Left ventricle myocardium inferior (tissue), 1 donor: ENCODE measurements at regions not wholly inside any gene's neighbourhood (a gene's known extent, or its start where the extent isn't known, plus 50 kb on each side); places are given as distances from the start of the nearest gene placed in this dataset.

Source experiments
- DNase-seq: peaks from one replicate; pipeline ENCODE4 v3.0.0-alpha.2; 2020
- H3K27ac ChIP-seq: fragments of 200-600 bp; replicated peaks from 2 replicates; pipeline ENCODE4 v1.8.0; 2021
- H3K27me3 ChIP-seq: fragments of 200-600 bp; 2 replicates; pipeline ENCODE4 v1.8.0; 2021; ENCODE audit warnings: low read depth
- H3K36me3 ChIP-seq: fragments of 200-600 bp; 2 replicates; pipeline ENCODE4 v1.8.0; 2021
- H3K4me1 ChIP-seq: fragments of 200-600 bp; 2 replicates; pipeline ENCODE4 v1.8.0; 2021
- H3K4me3 ChIP-seq: fragments of 200-600 bp; 2 replicates; pipeline ENCODE4 v1.8.0; 2021; ENCODE audit warnings: mild to moderate bottlenecking, moderate library complexity
- H3K9me3 ChIP-seq: fragments of 200-600 bp; replicated peaks from 2 replicates; pipeline ENCODE4 v1.8.0; 2021
- CTCF ChIP-seq: fragments of 200-600 bp; IDR thresholded peaks from 2 replicates; pipeline ENCODE4 v1.8.0; 2021; ENCODE audit warnings: antibody characterized with exemption, mild to moderate bottlenecking, borderline replicate concordance
- intact Hi-C: fragments of 100-400 bp; cut with micrococcal nuclease; formaldehyde crosslinking; loops from one replicate; pipeline ENCODE4 v1.11.0; 2022
- donor health status: DM: no; HTN: yes; CAD: no; lungs with severe emphysema.

DNA sequence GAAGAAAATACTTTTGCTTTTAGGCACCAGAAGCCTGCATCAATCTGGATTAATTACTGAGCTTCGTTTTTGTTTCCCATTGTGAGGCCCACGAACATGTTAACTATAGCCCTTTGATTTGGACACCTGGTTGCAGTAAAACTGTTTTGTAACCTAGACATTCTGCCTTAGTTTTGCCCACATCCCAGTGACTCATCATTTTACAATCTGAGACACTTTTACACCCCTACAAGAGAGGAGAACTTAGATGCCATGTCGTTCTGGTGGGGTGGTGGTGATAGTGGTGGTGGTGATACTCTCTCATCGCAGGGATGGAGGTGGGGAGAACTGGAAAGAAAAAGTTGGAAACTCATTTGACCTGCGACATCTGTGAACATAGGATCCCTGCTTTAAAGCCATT is 1257.2 kb downstream of the ADGRL3 start:
- Histone ChIP-seq H3K4me3 (no peak overlapping the region), H3K36me3 (no peaks in the 10 kb centered on the region), H3K9me3 (peaks cover 3% of the 10 kb centered on the region), H3K4me1 (no peaks in the 10 kb centered on the region), H3K27ac (no peak overlapping the region), H3K27me3 (no peaks in the 10 kb centered on the region)
- intact Hi-C loops, result no loop called here
- no peak for DNase-seq
- no peak for TF ChIP-seq CTCF

DNA sequence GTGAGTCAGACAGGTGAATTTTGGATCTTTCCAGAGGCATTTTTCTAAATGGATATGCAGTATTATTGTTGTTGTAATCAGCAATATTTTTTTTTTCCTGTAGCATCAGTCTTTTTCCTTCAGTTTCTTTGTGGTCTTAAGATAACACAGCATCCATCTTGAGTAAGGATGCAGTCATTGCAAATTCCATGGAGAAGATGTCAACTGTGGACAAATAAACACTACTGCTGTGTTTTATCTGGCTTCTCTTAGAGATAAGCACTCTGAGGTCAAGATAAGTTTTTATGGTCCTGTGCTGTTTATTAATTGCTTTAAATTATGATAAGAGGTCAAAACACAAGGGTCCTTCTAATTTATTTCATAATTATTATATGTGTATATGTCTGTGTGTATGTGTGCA is 1255.7 kb downstream of the ADGRL3 start:
- DNase-seq, result no peak
- H3K9me3 ChIP-seq, result peaks cover 1% of the 10 kb centered on the region
- intact Hi-C loops, result no loop called here

GRCh38 chr4:62454535-62454934 is 1254.4 kb downstream of the ADGRL3 start:
- H3K27ac ChIP-seq, result no peak overlapping the region
- no peaks in the 10 kb centered on the region for H3K27me3 ChIP-seq
- intact Hi-C loops, result no loop called here
- TF ChIP-seq CTCF, result no peak
- H3K36me3 ChIP-seq, result no peaks in the 10 kb centered on the region
- no peak for DNase-seq
- H3K9me3 ChIP-seq, result no peaks in the 10 kb centered on the region
- H3K4me3 ChIP-seq, result no peak overlapping the region
- no peaks in the 10 kb centered on the region for H3K4me1 ChIP-seq

More for the DNA sequence above, 1255.7 kb downstream of the ADGRL3 start:
- Histone ChIP-seq H3K27ac (no peak overlapping the region), H3K36me3 (no peaks in the 10 kb centered on the region), H3K27me3 (no peaks in the 10 kb centered on the region), H3K4me1 (no peaks in the 10 kb centered on the region), H3K4me3 (no peak overlapping the region)
- no peak for TF ChIP-seq CTCF

DNA sequence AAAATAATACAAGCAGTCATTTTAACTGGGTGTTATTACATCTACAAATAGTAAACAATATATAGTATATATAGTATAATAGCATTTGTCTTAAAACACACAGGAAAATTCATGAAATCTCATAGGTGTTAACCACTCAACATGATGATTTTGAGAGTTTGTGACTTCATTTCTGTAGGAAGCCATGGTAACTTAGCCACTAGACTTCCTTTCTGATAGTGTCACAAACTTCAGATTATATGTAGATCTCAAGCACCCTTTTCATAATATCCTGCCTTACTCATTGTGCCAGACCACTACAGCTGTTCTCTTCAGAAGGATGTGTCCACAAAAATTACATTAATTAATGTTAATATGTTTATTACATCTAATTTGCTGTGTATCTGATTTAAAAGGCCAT is 1250.6 kb downstream of the ADGRL3 start:
- peaks cover 12% of the 10 kb centered on the region for H3K9me3 ChIP-seq

DNA sequence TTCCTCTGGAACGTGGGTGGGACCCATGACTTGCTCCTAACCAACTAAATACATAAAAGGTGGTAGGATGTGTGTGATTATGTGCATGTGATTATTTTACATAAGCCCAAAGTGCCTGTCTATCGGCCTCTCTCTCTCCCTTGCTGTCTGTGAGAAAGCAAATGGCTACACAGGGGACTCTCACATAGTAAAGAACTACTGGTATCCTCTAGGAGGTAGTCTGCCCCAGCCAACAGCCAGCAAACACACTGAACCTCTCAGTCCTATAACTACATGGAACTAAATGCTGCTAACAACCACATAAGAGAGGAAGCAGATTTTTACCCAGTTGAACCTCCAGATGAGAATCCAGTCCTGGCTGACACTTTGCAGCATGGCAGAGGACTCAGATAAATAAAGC is 1249.4 kb downstream of the ADGRL3 start:
- peaks cover 12% of the 10 kb centered on the region for H3K9me3 ChIP-seq
- H3K27me3 ChIP-seq, result no peaks in the 10 kb centered on the region
- no peak for DNase-seq
- H3K27ac ChIP-seq, result no peak overlapping the region
- no peak for TF ChIP-seq CTCF
- no peak overlapping the region for H3K4me3 ChIP-seq
- intact Hi-C loops, result no loop called here
- H3K4me1 ChIP-seq, result no peaks in the 10 kb centered on the region
- H3K36me3 ChIP-seq, result no peaks in the 10 kb centered on the region

More for the DNA sequence above, 1250.6 kb downstream of the ADGRL3 start:
- TF ChIP-seq CTCF, result no peak
- Histone ChIP-seq H3K27me3 (no peaks in the 10 kb centered on the region), H3K36me3 (no peaks in the 10 kb centered on the region), H3K4me3 (no peak overlapping the region), H3K4me1 (no peaks in the 10 kb centered on the region), H3K27ac (no peak overlapping the region)
- DNase-seq, result no peak
- intact Hi-C loops, result no loop called here

- H3K4me1 ChIP-seq, result no peaks in the 10 kb centered on the region
- TF ChIP-seq CTCF, result no peak
- no peak for DNase-seq
- no peak overlapping the region for H3K27ac ChIP-seq
- H3K27me3 ChIP-seq, result no peaks in the 10 kb centered on the region
- H3K9me3 ChIP-seq, result peaks cover 12% of the 10 kb centered on the region
- intact Hi-C loops, result no loop called here
- no peak overlapping the region for H3K4me3 ChIP-seq
- no peaks in the 10 kb centered on the region for H3K36me3 ChIP-seq
Observed at GRCh38 chr4:62448911-62449310, 1248.8 kb downstream of the ADGRL3 start.
